ENCODE measurements at regions not wholly inside any gene's neighbourhood (a gene's known extent, or its start where the extent isn't known, plus 50 kb on each side); places are given as distances from the start of the nearest gene placed in this dataset.
"Not testable (repeated sequence)": the region's sequence is repeated elsewhere in the genome, so short reads cannot be mapped to it uniquely, and the experiment has no call there.

GRCh38 chr10:124164264-124164663 lies 70.9 kb upstream of the CHST15 start:
- DNase-seq (ENCODE audit: low read depth): no peak

- no peak for DNase-seq (ENCODE audit: low read depth)
These were observed 69.5 kb upstream of the CHST15 start for GRCh38 chr10:124162774-124163354.

GRCh38 chr10:124162136-124162535 lies 68.7 kb upstream of the CHST15 start:
- no peak for DNase-seq (ENCODE audit: low read depth)

- no peak for DNase-seq (ENCODE audit: low read depth)
These were observed 68.2 kb upstream of the CHST15 start for GRCh38 chr10:124161601-124162000.

- no peak for DNase-seq (ENCODE audit: low read depth)
These were observed 67.7 kb upstream of the CHST15 start for GRCh38 chr10:124160943-124161582.

- no peak for DNase-seq (ENCODE audit: low read depth)
These were observed 66.8 kb upstream of the CHST15 start for GRCh38 chr10:124160176-124160575.

- DNase-seq (ENCODE audit: low read depth): no peak
These were observed 65.8 kb upstream of the CHST15 start for GRCh38 chr10:124159153-124159552.

GRCh38 chr10:124158592-124158991 lies 65.2 kb upstream of the CHST15 start:
- DNase-seq (ENCODE audit: low read depth): no peak

- no peak for DNase-seq (ENCODE audit: low read depth)
These were observed 63.9 kb upstream of the CHST15 start for GRCh38 chr10:124157271-124157681.

- DNase-seq (ENCODE audit: low read depth): no peak
These were observed 63.3 kb upstream of the CHST15 start for GRCh38 chr10:124156524-124157260.

GRCh38 chr10:124155781-124156435 lies 62.5 kb upstream of the CHST15 start:
- DNase-seq (ENCODE audit: low read depth): no peak

GRCh38 chr10:124153023-124153826 lies 59.8 kb upstream of the CHST15 start:
- DNase-seq (ENCODE audit: low read depth): peak; percentile 49

- peak; percentile 41 for DNase-seq (ENCODE audit: low read depth)
These were observed 59.0 kb upstream of the CHST15 start for GRCh38 chr10:124152139-124153022.

- no peak for DNase-seq (ENCODE audit: low read depth)
These were observed 58.2 kb upstream of the CHST15 start for GRCh38 chr10:124151466-124152095.

- no peak for DNase-seq (ENCODE audit: low read depth)
These were observed 57.5 kb upstream of the CHST15 start for GRCh38 chr10:124150807-124151417.

- no peak for DNase-seq (ENCODE audit: low read depth)
These were observed 56.9 kb upstream of the CHST15 start for GRCh38 chr10:124150189-124150806.

GRCh38 chr10:124149189-124150042 lies 56.0 kb upstream of the CHST15 start:
- DNase-seq (ENCODE audit: low read depth): no peak

GRCh38 chr10:124148509-124149188 lies 55.3 kb upstream of the CHST15 start:
- not testable (repeated sequence) for DNase-seq (ENCODE audit: low read depth)

All from GM04504 (cell line).